ENCODE measurements at regions not wholly inside any gene's neighbourhood (a gene's known extent, or its start where the extent isn't known, plus 50 kb on each side); places are given as distances from the start of the nearest gene placed in this dataset.

DNA sequence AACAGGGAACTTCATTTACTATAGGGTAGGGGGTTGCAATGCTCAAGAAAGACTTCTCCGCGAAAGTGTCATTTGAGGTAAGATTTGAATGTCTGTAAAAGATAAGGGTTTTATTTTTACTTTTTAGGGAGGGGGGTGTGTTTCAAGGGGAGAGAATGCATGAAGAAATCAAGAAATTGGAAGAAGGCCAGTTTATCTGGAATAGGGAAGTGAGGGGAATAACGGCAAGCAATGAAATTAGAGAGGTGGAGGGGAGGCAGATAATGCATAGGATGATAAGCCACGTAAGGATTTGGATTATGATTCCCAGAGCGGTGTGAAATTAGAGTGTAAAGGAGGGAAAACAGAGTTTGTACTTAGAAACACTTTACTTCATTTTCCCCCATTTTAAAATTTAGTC lies 63.0 kb upstream of the MB21D2 start:
- TF ChIP-seq, protein P1, sequence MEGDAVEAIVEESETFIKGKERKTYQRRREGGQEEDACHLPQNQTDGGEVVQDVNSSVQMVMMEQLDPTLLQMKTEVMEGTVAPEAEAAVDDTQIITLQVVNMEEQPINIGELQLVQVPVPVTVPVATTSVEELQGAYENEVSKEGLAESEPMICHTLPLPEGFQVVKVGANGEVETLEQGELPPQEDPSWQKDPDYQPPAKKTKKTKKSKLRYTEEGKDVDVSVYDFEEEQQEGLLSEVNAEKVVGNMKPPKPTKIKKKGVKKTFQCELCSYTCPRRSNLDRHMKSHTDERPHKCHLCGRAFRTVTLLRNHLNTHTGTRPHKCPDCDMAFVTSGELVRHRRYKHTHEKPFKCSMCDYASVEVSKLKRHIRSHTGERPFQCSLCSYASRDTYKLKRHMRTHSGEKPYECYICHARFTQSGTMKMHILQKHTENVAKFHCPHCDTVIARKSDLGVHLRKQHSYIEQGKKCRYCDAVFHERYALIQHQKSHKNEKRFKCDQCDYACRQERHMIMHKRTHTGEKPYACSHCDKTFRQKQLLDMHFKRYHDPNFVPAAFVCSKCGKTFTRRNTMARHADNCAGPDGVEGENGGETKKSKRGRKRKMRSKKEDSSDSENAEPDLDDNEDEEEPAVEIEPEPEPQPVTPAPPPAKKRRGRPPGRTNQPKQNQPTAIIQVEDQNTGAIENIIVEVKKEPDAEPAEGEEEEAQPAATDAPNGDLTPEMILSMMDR (IDR thresholded peaks at IDR 0.05): no peak
- no peak for TF ChIP-seq POLR2AphosphoS5 (IDR thresholded peaks at IDR 0.05)
- no peak for TF ChIP-seq POLR2A (IDR thresholded peaks at IDR 0.05)
- no peak for TF ChIP-seq EP300 (IDR thresholded peaks at IDR 0.05)
